Endodermal cell (in vitro differentiated cells): ENCODE measurements at regions not wholly inside any gene's neighbourhood (a gene's known extent, or its start where the extent isn't known, plus 50 kb on each side); places are given as distances from the start of the nearest gene placed in this dataset.

ENCODE experiments used
- DNase-seq: peaks from one replicate; pipeline ENCODE4 v3.0.0-alpha.2; 2017
- H3K27ac ChIP-seq: 2 replicates; pipeline ENCODE4 v1.5.1; 2013; ENCODE audit warnings: mild to moderate bottlenecking, low read depth, low read length, moderate library complexity
- H3K27me3 ChIP-seq: 2 replicates; pipeline ENCODE4 v1.6.1; 2013; ENCODE audit warnings: mild to moderate bottlenecking, low read length, moderate library complexity; ENCODE audit not compliant: insufficient read depth, control insufficient read depth, poor library complexity, severe bottlenecking
- H3K36me3 ChIP-seq: 2 replicates; pipeline ENCODE4 v1.7.0; 2013; ENCODE audit warnings: mild to moderate bottlenecking, low read length, moderate library complexity; ENCODE audit not compliant: control insufficient read depth, insufficient read depth
- H3K4me1 ChIP-seq: one replicate; pipeline ENCODE4 v1.7.0; 2013; ENCODE audit warnings: low read length; ENCODE audit not compliant: control insufficient read depth, insufficient read depth
- H3K4me3 ChIP-seq: 2 replicates; pipeline ENCODE4 v1.5.1; 2013; ENCODE audit warnings: mild to moderate bottlenecking, low read length, moderate library complexity
- H3K9ac ChIP-seq: 2 replicates; pipeline ENCODE4 v1.6.1; 2013; ENCODE audit warnings: mild to moderate bottlenecking, low read length, moderate library complexity; ENCODE audit not compliant: poor library complexity, severe bottlenecking; ENCODE audit errors: extremely low read depth
- H3K9me3 ChIP-seq: 2 replicates; pipeline ENCODE4 v1.6.1; 2013; ENCODE audit warnings: mild to moderate bottlenecking, low read length, moderate library complexity; ENCODE audit not compliant: control insufficient read depth
- H3K27ac Mint-ChIP-seq: 2 replicates; pipeline ENCODE4 v1.8.0; 2020; ENCODE audit warnings: mixed read lengths
- H3K27me3 Mint-ChIP-seq: 2 replicates; pipeline ENCODE4 v1.8.0; 2021; ENCODE audit warnings: mild to moderate bottlenecking, mixed read lengths; ENCODE audit not compliant: insufficient read depth
- H3K36me3 Mint-ChIP-seq: 2 replicates; pipeline ENCODE4 v1.8.0; 2020; ENCODE audit warnings: low read depth, mixed read lengths
- H3K4me1 Mint-ChIP-seq: 2 replicates; pipeline ENCODE4 v1.8.0; 2020; ENCODE audit warnings: mixed read lengths
- H3K4me3 Mint-ChIP-seq: 2 replicates; pipeline ENCODE4 v1.8.0; 2020; ENCODE audit warnings: mild to moderate bottlenecking, moderate library complexity, mixed read lengths
- H3K9me3 Mint-ChIP-seq: 2 replicates; pipeline ENCODE4 v1.8.0; 2020; ENCODE audit warnings: mild to moderate bottlenecking, mixed read lengths
- CTCF ChIP-seq: fragments of 200-600 bp; sonication (generic); conservative IDR thresholded peaks from 2 replicates; pipeline ENCODE4 v1.5.0; 2021; ENCODE audit warnings: antibody characterized with exemption, mild to moderate bottlenecking
- WGBS, 2 experiments: methylation state at CpG; one replicate each; pipeline versions ENCODE4 v1.1.5 to v1.1.7; 2013; ENCODE audit warnings: missing lambda C conversion rate in 2 of 2, mixed read lengths in 1 of 2; ENCODE audit not compliant: insufficient coverage in 1 of 2, insufficient read length in 1 of 2; 5-methylcytosine and 5-hydroxymethylcytosine counted together

GRCh38 chr18:10009321-10010144 lies 95.7 kb downstream of the VAPA start:
- Histone ChIP-seq H3K9ac (no peak overlapping the region), H3K36me3 (no peaks in the 10 kb centered on the region), H3K4me3 (no peak overlapping the region), H3K4me1 (no peaks in the 10 kb centered on the region), H3K27ac (no peak overlapping the region), H3K9me3 (no peaks in the 10 kb centered on the region), H3K27me3 (no peaks in the 10 kb centered on the region)
- Mint-ChIP-seq H3K27ac (no peak overlapping the region), H3K27me3 (peaks cover 9% of the 10 kb centered on the region), H3K4me1 (no peaks in the 10 kb centered on the region), H3K9me3 (no peaks in the 10 kb centered on the region), H3K4me3 (no peak overlapping the region), H3K36me3 (no peaks in the 10 kb centered on the region)
- no peak for TF ChIP-seq CTCF
- 92 to 94% methylated on average over 17 to 28 of the region's 28 CpGs for WGBS, 2 experiments
- DNase-seq = peak; percentile 26

- Mint-ChIP-seq H3K4me3 (no peak overlapping the region), H3K27me3 (peaks cover 9% of the 10 kb centered on the region), H3K36me3 (no peaks in the 10 kb centered on the region), H3K4me1 (no peaks in the 10 kb centered on the region), H3K27ac (no peak overlapping the region), H3K9me3 (no peaks in the 10 kb centered on the region)
- Histone ChIP-seq H3K4me3 (no peak overlapping the region), H3K27me3 (no peaks in the 10 kb centered on the region), H3K9ac (no peak overlapping the region), H3K4me1 (no peaks in the 10 kb centered on the region), H3K9me3 (no peaks in the 10 kb centered on the region), H3K36me3 (no peaks in the 10 kb centered on the region), H3K27ac (no peak overlapping the region)
- 88 to 91% methylated on average over 6 of the region's 6 CpGs for WGBS, 2 experiments
- TF ChIP-seq CTCF = no peak
- DNase-seq = peak; percentile 9
Measured at GRCh38 chr18:10010611-10011015, 96.8 kb downstream of the VAPA start.

- Histone ChIP-seq H3K27me3 (no peaks in the 10 kb centered on the region), H3K9me3 (no peaks in the 10 kb centered on the region), H3K4me1 (no peaks in the 10 kb centered on the region), H3K27ac (no peak overlapping the region), H3K4me3 (no peak overlapping the region), H3K9ac (no peak overlapping the region), H3K36me3 (no peaks in the 10 kb centered on the region)
- Mint-ChIP-seq H3K9me3 (no peaks in the 10 kb centered on the region), H3K4me1 (peaks cover 2% of the 10 kb centered on the region), H3K27me3 (peaks cover 9% of the 10 kb centered on the region), H3K27ac (no peak overlapping the region), H3K4me3 (no peak overlapping the region), H3K36me3 (no peaks in the 10 kb centered on the region)
- peak; percentile 10 for DNase-seq
- 77 to 98% methylated on average over 4 of the region's 4 CpGs for WGBS, 2 experiments
- TF ChIP-seq CTCF = no peak
Measured at GRCh38 chr18:10011061-10011460, 97.2 kb downstream of the VAPA start.
